Naive thymus-derived CD8-positive, alpha-beta T cell (primary cell): ENCODE measurements at regions not wholly inside any gene's neighbourhood (a gene's known extent, or its start where the extent isn't known, plus 50 kb on each side); places are given as distances from the start of the nearest gene placed in this dataset.

ENCODE experiments used
- ATAC-seq, 2 donors: fragments of 150-1000 bp; cut with Tn5 transposase in 1 of 2; sonication (Bioruptor Pico), chemical (Tn5 transposase) in 1 of 2; 1 replicate in 1 of 2; 2 replicates in 1 of 2; pipeline ENCODE4 v1.10.0; 2021; ENCODE audit warnings: mild to moderate bottlenecking in 2 of 2, moderate library complexity in 2 of 2
- POLR2A ChIA-PET: fragments of 350-600 bp; sonication (Branson Sonifier 250); formaldehyde crosslinking; loops from one replicate; lab custom pipeline; 2021; ENCODE audit warnings: antibody characterized with exemption; lab: Charles Lee
- DNase-seq, 10 donors: peaks; one replicate each; pipeline versions ENCODE4 v3.0.0 to v3.0.0-alpha.2; 2020 to 2022
- H3K27ac Mint-ChIP-seq, 10 donors: one replicate each; pipeline ENCODE4 v1.8.0; 2020 to 2022; ENCODE audit warnings: mild to moderate bottlenecking in 10 of 10, mixed read lengths in 10 of 10, moderate library complexity in 4 of 10, inconsistent platforms in 1 of 10
- H3K27me3 Mint-ChIP-seq, 5 donors: one replicate each; pipeline ENCODE4 v1.8.0; 2021 to 2022; ENCODE audit warnings: mixed read lengths in 5 of 5
- H3K36me3 Mint-ChIP-seq, 3 donors: one replicate each; pipeline ENCODE4 v1.8.0; 2020 to 2022; ENCODE audit warnings: mixed read lengths in 3 of 3, mild to moderate bottlenecking in 2 of 3, inconsistent platforms in 1 of 3
- H3K4me1 Mint-ChIP-seq, 4 donors: one replicate each; pipeline ENCODE4 v1.8.0; 2021 to 2022; ENCODE audit warnings: mixed read lengths in 4 of 4
- H3K4me3 Mint-ChIP-seq, 10 donors: one replicate each; pipeline ENCODE4 v1.8.0; 2020 to 2022; ENCODE audit warnings: mild to moderate bottlenecking in 10 of 10, mixed read lengths in 10 of 10, moderate library complexity in 6 of 10, inconsistent platforms in 1 of 10
- H3K9me3 Mint-ChIP-seq, 9 donors: one replicate each; pipeline ENCODE4 v1.8.0; 2020 to 2022; ENCODE audit warnings: mixed read lengths in 9 of 9, mild to moderate bottlenecking in 3 of 9, inconsistent platforms in 1 of 9, moderate library complexity in 1 of 9

GRCh38 chr15:56528136-56528535 lies 63.2 kb upstream of the MNS1 start:
- POLR2A ChIA-PET, result no interaction called here
- H3K27ac Mint-ChIP-seq, result no peak overlapping the region

GRCh38 chr15:56524915-56525314 lies 60.0 kb upstream of the MNS1 start:
- ATAC-seq (no peak), DNase-seq (no peak)
- no peak overlapping the region for H3K27ac Mint-ChIP-seq
- no peaks in the 10 kb centered on the region for H3K4me1 Mint-ChIP-seq
- H3K9me3 Mint-ChIP-seq, result peaks cover 0 to 7% (median 3%) of the 10 kb centered on the region in 9 donors
- peaks cover 0 to 4% (median 0%) of the 10 kb centered on the region in 3 donors for H3K36me3 Mint-ChIP-seq
- peaks cover 0 to 13% (median 8%) of the 10 kb centered on the region in 5 donors for H3K27me3 Mint-ChIP-seq
- no peak overlapping the region for H3K4me3 Mint-ChIP-seq
- POLR2A ChIA-PET, result no interaction called here

More at GRCh38 chr15:56528136-56528535, 63.2 kb upstream of the MNS1 start:
- Mint-ChIP-seq H3K4me1 (peaks cover 0 to 2% (median 0%) of the 10 kb centered on the region in 4 donors), H3K36me3 (no peaks in the 10 kb centered on the region), H3K4me3 (no peak overlapping the region), H3K27me3 (peaks cover 0 to 9% (median 6%) of the 10 kb centered on the region in 5 donors), H3K9me3 (no peaks in the 10 kb centered on the region)
- ATAC-seq, result no peak
- no peak for DNase-seq

GRCh38 chr15:56523521-56523920 lies 58.6 kb upstream of the MNS1 start:
- Mint-ChIP-seq H3K4me1 (no peaks in the 10 kb centered on the region), H3K4me3 (no peak overlapping the region), H3K27me3 (peaks cover 0 to 18% (median 11%) of the 10 kb centered on the region in 5 donors), H3K36me3 (peaks cover 0 to 11% (median 2%) of the 10 kb centered on the region in 3 donors), H3K27ac (no peak overlapping the region), H3K9me3 (peaks cover 0 to 19% (median 10%) of the 10 kb centered on the region in 9 donors)
- no peak for ATAC-seq
- POLR2A ChIA-PET, result no interaction called here
- no peak for DNase-seq

- ATAC-seq, result no peak
- peaks cover 0 to 41% (median 24%) of the 10 kb centered on the region in 9 donors for H3K9me3 Mint-ChIP-seq
- no peak overlapping the region for H3K27ac Mint-ChIP-seq
- peaks cover 6 to 23% (median 7%) of the 10 kb centered on the region in 3 donors for H3K36me3 Mint-ChIP-seq
- peaks cover 15 to 46% (median 23%) of the 10 kb centered on the region in 5 donors for H3K27me3 Mint-ChIP-seq
- H3K4me3 Mint-ChIP-seq, result no peak overlapping the region
- POLR2A ChIA-PET, result no interaction called here
- no peaks in the 10 kb centered on the region for H3K4me1 Mint-ChIP-seq
- no peak for DNase-seq
Measured at GRCh38 chr15:56519000-56519399, 54.1 kb upstream of the MNS1 start.
